Tibial artery (tissue), 4 donors: ENCODE measurements at regions not wholly inside any gene's neighbourhood (a gene's known extent, or its start where the extent isn't known, plus 50 kb on each side); places are given as distances from the start of the nearest gene placed in this dataset.

Source experiments
- DNase-seq, 2 donors: peaks; one replicate each; pipeline ENCODE4 v3.0.0-alpha.2; 2019
- H3K27ac ChIP-seq, 2 donors: fragments of 200-600 bp; sonication (generic) in 1 of 2; 1 replicate in 1 of 2; 2 replicates in 1 of 2; pipeline ENCODE4 v1.5.1; 2018 to 2019; ENCODE audit warnings: mild to moderate bottlenecking in 1 of 2
- H3K27me3 ChIP-seq, 2 donors: fragments of 200-600 bp; sonication (generic) in 1 of 2; one replicate each; pipeline versions ENCODE4 v1.5.1 to v1.6.0; 2016 to 2019
- H3K36me3 ChIP-seq, 3 donors: fragments of 200-600 bp; sonication (generic) in 2 of 3; one replicate each; pipeline ENCODE4 v1.5.1; 2016 to 2019; ENCODE audit warnings: mild to moderate bottlenecking in 2 of 3
- H3K4me1 ChIP-seq, 4 donors: fragments of 200-600 bp; sonication (generic) in 2 of 4; 1 replicate in 3 of 4; 2 replicates in 1 of 4; pipeline ENCODE4 v1.5.1; 2016 to 2019
- H3K4me3 ChIP-seq, 2 donors: fragments of 200-600 bp; sonication (generic) in 1 of 2; 1 replicate in 1 of 2; 2 replicates in 1 of 2; pipeline ENCODE4 v1.5.1; 2018 to 2019; ENCODE audit warnings: mild to moderate bottlenecking in 2 of 2
- H3K9me3 ChIP-seq, 3 donors: fragments of 200-600 bp; sonication (generic) in 1 of 3; one replicate each; pipeline ENCODE4 v1.5.1; 2016 to 2019
- CTCF ChIP-seq, 2 experiments: fragments of 200-600 bp in 1 of 2; fragments of 450-650 bp in 1 of 2; IDR thresholded peaks; one replicate each; pipeline ENCODE4 v1.5.1; 2017 to 2019; ENCODE audit warnings: antibody characterized with exemption in 2 of 2, mild to moderate bottlenecking in 1 of 2, moderate library complexity in 1 of 2
- intact Hi-C: fragments of 100-400 bp; cut with DNase I; formaldehyde crosslinking; loops from one replicate; pipeline ENCODE4 v1.15.0; 2023; ENCODE audit warnings: low total_unique reads

DNA sequence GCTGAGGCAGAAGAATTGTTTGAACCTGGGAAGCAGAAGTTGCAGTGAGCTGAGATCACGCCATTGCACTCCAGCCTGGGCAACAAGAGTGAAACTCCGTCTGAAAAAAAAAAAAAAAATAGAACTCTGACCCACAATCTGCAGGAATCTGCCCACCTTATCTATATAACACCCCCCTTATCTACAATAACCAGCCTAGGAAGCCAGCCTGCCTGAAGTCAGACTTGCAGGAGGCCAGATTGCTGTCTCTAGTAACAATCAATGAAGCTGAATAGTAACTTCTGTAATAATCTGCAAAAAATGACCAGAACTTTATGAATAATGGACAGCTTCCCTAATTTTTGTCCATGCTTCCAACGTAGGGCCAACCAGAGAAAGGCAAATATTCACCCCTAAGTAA, 352.5 kb downstream of the CD83 start:
- H3K36me3 ChIP-seq: no peaks in the 10 kb centered on the region
- no peak for DNase-seq

DNA sequence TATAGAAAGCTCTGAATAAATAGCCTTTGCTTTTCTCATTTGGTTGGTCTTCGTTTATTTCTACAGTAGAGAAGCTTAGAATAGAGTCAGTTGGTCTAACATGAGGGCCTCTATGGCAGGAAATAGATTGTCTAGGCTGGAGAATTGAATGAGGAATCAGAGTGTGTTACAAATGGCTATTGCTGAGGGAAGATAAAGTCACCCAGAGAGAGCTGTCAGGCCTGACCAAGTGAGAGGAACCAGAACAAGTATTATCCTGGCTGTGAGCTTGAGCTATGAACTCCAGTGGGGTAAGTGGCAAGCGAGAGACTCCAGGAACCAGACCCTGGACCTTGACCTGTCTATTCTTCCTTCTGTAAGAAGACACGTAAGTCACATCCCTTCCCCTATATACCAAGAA, 353.1 kb downstream of the CD83 start:
- no peak overlapping the region for H3K27ac ChIP-seq
- no peak for TF ChIP-seq CTCF (IDR thresholded peaks at IDR 0.05)

More for the DNA sequence above, 352.5 kb downstream of the CD83 start:
- H3K27ac ChIP-seq: no peak overlapping the region
- no peaks in the 10 kb centered on the region for H3K9me3 ChIP-seq
- no peak for TF ChIP-seq CTCF (IDR thresholded peaks at IDR 0.05)
- no peak overlapping the region for H3K4me3 ChIP-seq
- intact Hi-C loops: no loop called here
- peaks cover 0 to 19% (median 5%) of the 10 kb centered on the region in 4 donors for H3K4me1 ChIP-seq
- no peaks in the 10 kb centered on the region for H3K27me3 ChIP-seq

DNA sequence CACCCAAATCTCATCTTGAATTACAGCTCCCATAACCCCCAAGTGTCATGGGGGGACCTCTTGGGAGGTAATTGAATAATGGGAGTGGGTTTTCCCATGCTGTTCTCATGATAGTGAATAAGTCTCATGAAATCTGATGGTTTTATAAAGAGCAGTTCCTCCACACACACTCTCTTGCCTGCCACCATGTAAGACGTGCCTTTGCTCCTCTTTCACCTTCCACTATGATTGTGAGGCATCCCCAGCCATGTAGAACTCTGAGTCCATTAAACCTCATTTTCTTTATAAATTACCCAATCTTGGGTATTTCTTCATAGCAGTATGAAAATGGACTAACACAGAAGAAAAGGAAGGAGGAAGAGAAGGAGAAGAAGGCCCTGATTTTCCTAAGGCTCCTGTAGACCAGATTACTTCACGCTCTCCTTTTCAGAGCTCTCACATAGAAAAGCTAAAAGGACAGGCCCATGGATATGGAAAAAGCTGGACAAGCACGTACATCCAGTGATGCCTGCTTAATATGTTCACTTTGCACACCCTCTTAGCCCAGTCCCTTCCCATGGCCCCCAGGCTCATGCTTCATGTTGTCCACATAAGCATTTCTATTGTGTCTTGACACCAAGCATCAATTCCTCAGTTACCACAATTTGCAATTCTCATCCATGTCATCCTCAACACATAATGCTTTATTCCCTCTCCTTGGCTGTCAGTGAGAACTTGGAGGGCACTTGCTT, 354.8 kb downstream of the CD83 start:
- H3K4me1 ChIP-seq: peaks cover 0 to 31% (median 15%) of the 10 kb centered on the region in 4 donors
- no peaks in the 10 kb centered on the region for H3K27me3 ChIP-seq
- intact Hi-C loops: no loop called here
- no peak for TF ChIP-seq CTCF (IDR thresholded peaks at IDR 0.05)
- no peaks in the 10 kb centered on the region for H3K36me3 ChIP-seq
- no peak for DNase-seq
- peak overlapping the region; percentile 55 to 57 for H3K27ac ChIP-seq
- H3K4me3 ChIP-seq: no peak overlapping the region
- no peaks in the 10 kb centered on the region for H3K9me3 ChIP-seq

More for the DNA sequence above, 353.1 kb downstream of the CD83 start:
- H3K27me3 ChIP-seq: no peaks in the 10 kb centered on the region
- no peaks in the 10 kb centered on the region for H3K9me3 ChIP-seq
- no peak for DNase-seq
- H3K36me3 ChIP-seq: no peaks in the 10 kb centered on the region
- H3K4me1 ChIP-seq: peaks cover 0 to 19% (median 5%) of the 10 kb centered on the region in 4 donors
- intact Hi-C loops: no loop called here
- H3K4me3 ChIP-seq: no peak overlapping the region

- TF ChIP-seq CTCF (IDR thresholded peaks at IDR 0.05): no peak
- H3K4me3 ChIP-seq: no peak overlapping the region
- DNase-seq: no peak
- peak overlapping the region; percentile 55 to 57 for H3K27ac ChIP-seq
- intact Hi-C loops: no loop called here
- peaks cover 0 to 35% (median 17%) of the 10 kb centered on the region in 4 donors for H3K4me1 ChIP-seq
- H3K27me3 ChIP-seq: no peaks in the 10 kb centered on the region
- no peaks in the 10 kb centered on the region for H3K9me3 ChIP-seq
- H3K36me3 ChIP-seq: no peaks in the 10 kb centered on the region
These were observed 355.4 kb downstream of the CD83 start for GRCh38 chr6:14472986-14473337.

DNA sequence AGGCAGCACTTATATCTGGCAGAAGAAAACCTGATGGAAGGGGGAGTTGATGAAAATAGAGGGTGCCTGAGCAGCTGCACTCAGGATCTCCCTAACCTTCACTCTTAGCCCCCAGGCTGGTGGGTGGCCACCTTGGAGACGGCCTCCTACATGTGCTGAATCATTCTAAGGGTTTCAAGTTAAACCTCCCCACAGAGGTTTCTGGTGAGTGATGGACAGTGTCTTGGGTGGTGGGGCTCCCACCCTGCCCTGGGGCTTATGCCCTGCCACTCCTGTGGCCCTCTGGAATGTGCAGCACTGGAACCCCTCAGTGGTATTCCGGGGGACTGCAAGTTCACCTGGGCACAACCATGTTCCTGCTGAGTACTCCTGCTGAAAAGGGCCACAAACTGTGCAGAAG, 357.2 kb downstream of the CD83 start:
- no peak for DNase-seq
- Histone ChIP-seq H3K27ac (no peak overlapping the region), H3K27me3 (no peaks in the 10 kb centered on the region), H3K4me3 (no peak overlapping the region), H3K4me1 (peaks cover 0 to 35% (median 17%) of the 10 kb centered on the region in 4 donors), H3K9me3 (no peaks in the 10 kb centered on the region), H3K36me3 (no peaks in the 10 kb centered on the region)
- intact Hi-C loops: no loop called here
- no peak for TF ChIP-seq CTCF (IDR thresholded peaks at IDR 0.05)
